Stimulated activated naive CD8-positive, alpha-beta T cell treated with anti-CD3 and anti-CD28 coated beads, Interleukin-15, amount 100 ng/mL, for 72 hours (primary cell): ENCODE measurements at regions not wholly inside any gene's neighbourhood (a gene's known extent, or its start where the extent isn't known, plus 50 kb on each side); places are given as distances from the start of the nearest gene placed in this dataset.
A peak's percentile ranks its signal among the peaks of the same experiment; 100 is the strongest.

Source experiments
- ATAC-seq: fragments of 150-1000 bp; cut with Tn5 transposase; 2 replicates; pipeline ENCODE4 v1.10.0; 2021; ENCODE audit warnings: mild to moderate bottlenecking, moderate library complexity
- DNase-seq, 2 donors: peaks; one replicate each; pipeline ENCODE4 v3.0.0; 2021 to 2022
- H3K27ac Mint-ChIP-seq, 2 donors: one replicate each; pipeline ENCODE4 v1.8.0; 2022; ENCODE audit warnings: mild to moderate bottlenecking in 2 of 2, mixed read lengths in 2 of 2, moderate library complexity in 2 of 2
- H3K27me3 Mint-ChIP-seq: one replicate; pipeline ENCODE4 v1.8.0; 2022; ENCODE audit warnings: mixed read lengths
- H3K4me1 Mint-ChIP-seq: one replicate; pipeline ENCODE4 v1.8.0; 2022; ENCODE audit warnings: mild to moderate bottlenecking, mixed read lengths
- H3K4me3 Mint-ChIP-seq, 2 donors: one replicate each; pipeline ENCODE4 v1.8.0; 2022; ENCODE audit warnings: mild to moderate bottlenecking in 2 of 2, mixed read lengths in 2 of 2, moderate library complexity in 1 of 2
- H3K9me3 Mint-ChIP-seq, 2 donors: one replicate each; pipeline ENCODE4 v1.8.0; 2022; ENCODE audit warnings: mixed read lengths in 2 of 2

DNA sequence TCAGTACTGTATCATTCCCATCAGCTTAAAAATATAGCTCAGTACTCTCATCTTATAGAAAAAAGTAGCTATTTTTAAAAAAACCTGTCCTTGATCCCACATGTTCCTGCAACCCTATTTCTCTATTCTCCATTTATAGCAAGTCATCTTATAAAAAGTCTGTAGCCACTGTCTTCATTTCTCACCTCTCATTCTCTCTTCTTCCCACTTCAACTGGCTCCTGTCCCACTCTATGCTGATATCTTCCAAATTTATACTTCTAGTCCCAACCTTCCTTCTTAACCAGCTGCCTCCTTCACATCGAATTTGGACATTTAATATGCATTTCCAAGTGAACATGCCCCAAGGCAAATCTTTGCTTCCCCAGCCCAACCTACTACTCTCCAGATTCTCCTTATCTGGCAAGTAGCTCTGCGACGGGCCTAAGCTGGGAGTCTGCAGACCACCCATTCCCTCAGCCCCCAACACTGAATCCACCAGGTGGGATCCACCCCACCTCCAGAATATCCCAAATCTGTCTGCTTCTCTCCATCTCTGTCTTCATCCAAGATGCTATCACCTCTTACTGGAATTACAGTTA lies 52.0 kb upstream of the TANC2 start:
- H3K27ac Mint-ChIP-seq, result no peak overlapping the region
- no peak overlapping the region for H3K4me3 Mint-ChIP-seq
- H3K9me3 Mint-ChIP-seq, result no peaks in the 10 kb centered on the region
- DNase-seq (no peak), ATAC-seq (no peak)
- H3K4me1 Mint-ChIP-seq, result no peaks in the 10 kb centered on the region
- H3K27me3 Mint-ChIP-seq, result no peaks in the 10 kb centered on the region

DNA sequence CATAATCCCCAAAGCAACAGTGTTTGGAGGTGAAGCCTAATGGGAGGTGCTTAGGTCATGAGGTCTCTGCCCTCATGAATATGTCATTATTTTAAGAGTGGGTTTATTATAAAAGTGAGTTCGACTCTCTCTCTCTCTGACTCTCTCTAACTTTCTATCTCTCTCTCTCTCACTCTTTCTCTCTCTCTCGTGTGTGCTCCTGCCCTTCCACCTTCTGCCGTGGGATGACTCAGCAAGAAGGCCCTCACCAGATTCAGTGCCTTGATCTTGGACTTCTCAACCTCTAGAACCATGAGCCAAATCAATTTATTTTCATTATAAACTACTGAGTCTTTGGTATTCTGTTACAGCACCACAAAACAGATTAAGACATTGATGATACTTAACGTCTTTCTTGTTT lies 53.7 kb upstream of the TANC2 start:
- ATAC-seq, result no peak
- no peak overlapping the region for H3K4me3 Mint-ChIP-seq

DNA sequence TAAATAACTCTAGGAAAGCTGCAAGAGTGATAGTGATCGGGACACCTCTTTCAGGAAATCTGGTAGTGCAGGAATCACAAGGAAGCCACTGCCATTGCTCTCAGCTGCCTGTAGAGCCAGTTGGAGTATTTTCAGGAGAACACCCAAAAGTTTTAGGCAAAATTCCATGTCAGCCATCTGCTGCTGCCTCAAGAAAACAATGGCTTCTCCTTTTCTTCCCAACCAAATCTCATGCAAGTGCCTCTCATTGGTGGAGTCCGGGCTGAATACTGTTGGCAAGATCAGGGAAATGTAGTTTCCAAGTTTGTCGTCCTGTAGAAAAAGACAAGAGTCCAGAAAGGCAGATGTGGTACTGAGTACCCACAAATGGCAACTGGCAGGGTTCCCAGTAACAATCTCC lies 54.9 kb upstream of the TANC2 start:
- Mint-ChIP-seq H3K4me1 (no peaks in the 10 kb centered on the region), H3K9me3 (no peaks in the 10 kb centered on the region), H3K4me3 (no peak overlapping the region), H3K27ac (no peak overlapping the region), H3K27me3 (peaks cover 8% of the 10 kb centered on the region)
- no peak for DNase-seq
- no peak for ATAC-seq

More for the DNA sequence above, 53.7 kb upstream of the TANC2 start:
- no peak overlapping the region for H3K27ac Mint-ChIP-seq
- H3K9me3 Mint-ChIP-seq, result no peaks in the 10 kb centered on the region
- no peak for DNase-seq
- H3K27me3 Mint-ChIP-seq, result peaks cover 2% of the 10 kb centered on the region
- H3K4me1 Mint-ChIP-seq, result no peaks in the 10 kb centered on the region

DNA sequence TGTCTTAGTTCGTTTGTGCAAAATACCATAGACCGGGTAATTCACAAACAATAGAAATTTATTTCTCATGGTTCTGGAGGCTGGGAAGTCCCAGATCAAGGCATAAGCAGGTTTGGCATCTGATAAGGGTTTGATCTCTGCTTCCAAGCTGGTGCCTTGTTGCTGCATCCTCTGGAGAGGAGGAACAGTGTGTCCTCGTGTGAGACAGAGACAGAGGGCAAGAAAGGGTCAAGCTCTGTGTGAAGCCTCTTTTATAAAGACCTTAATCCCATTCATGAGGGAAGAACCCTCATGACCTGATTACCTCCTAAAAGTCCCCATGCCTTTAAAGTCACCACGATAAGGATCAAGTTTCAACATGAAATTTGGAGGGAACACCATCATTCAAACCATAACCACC lies 55.8 kb upstream of the TANC2 start:
- no peak for ATAC-seq
- Mint-ChIP-seq H3K9me3 (no peaks in the 10 kb centered on the region), H3K27ac (no peak overlapping the region), H3K27me3 (peaks cover 8% of the 10 kb centered on the region), H3K4me3 (no peak overlapping the region), H3K4me1 (no peaks in the 10 kb centered on the region)
- DNase-seq, result no peak

DNA sequence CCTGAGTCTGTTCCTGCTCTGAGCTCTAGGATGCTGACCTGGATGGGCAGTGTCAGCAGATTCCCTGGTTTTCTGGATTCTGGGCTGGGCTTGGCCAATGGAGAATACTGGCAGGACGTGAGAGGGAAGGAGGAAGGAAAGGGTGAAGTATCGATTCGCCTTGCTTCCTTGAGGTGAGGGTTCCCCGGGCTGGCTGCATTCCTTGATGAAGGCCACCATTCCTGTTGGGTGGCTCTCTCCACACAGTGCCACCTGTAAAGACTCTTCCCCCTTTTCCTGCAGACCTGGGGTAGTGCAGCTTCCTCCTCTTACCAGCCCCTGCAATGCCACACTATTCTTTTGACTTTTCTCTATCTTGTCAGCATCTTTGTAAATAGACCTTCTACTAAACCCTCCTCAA lies 58.1 kb upstream of the TANC2 start:
- DNase-seq, result no peak
- no peak for ATAC-seq
- Mint-ChIP-seq H3K4me3 (no peak overlapping the region), H3K9me3 (no peaks in the 10 kb centered on the region), H3K27me3 (peaks cover 8% of the 10 kb centered on the region), H3K4me1 (no peaks in the 10 kb centered on the region), H3K27ac (peak overlapping the region in 1 of 2 donors; percentile 75)

DNA sequence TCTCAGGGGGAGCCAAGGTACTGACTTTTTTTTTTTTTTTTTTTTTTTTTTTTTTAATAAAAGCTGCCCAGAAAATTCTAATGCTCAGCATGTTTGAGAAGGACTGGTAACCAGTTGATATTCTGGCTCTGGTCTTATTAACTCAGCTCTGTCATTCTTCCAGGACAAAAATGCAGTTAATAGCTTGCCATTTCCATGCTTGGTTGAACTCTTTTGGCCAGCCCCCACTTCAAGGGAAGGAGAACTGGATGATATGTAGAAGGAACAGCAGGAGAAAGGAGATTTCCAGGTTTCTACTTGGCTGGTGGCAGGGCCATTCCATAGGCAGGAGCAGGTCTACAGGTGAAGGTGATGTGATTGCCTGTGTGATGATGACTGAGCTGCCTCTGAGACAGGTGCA lies 59.2 kb upstream of the TANC2 start:
- Mint-ChIP-seq H3K27me3 (peaks cover 8% of the 10 kb centered on the region), H3K4me3 (no peak overlapping the region), H3K4me1 (no peaks in the 10 kb centered on the region), H3K27ac (no peak overlapping the region), H3K9me3 (no peaks in the 10 kb centered on the region)
- DNase-seq, result no peak
- no peak for ATAC-seq

DNA sequence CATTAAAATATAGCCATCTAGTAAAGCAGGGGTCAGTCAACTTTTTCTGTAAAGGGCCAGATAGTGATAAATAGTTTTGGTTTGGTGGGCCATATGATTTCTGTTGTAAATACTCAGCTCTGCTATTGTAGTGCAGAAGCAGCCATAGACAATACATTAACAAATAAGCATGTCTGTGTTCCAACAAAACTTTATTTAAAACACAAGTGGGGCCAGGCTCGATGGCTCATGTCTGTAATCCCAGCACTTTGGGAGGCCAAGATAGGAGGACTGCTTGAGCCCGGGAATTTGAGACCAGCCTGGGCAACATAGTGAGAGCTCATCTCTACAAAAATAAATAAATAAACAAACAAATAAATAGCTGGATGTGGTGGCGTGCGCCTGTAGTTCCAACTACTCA lies 60.8 kb upstream of the TANC2 start:
- H3K27ac Mint-ChIP-seq, result no peak overlapping the region
- H3K9me3 Mint-ChIP-seq, result no peaks in the 10 kb centered on the region
- no peaks in the 10 kb centered on the region for H3K4me1 Mint-ChIP-seq
- DNase-seq, result no peak
- peaks cover 8% of the 10 kb centered on the region for H3K27me3 Mint-ChIP-seq
- H3K4me3 Mint-ChIP-seq, result no peak overlapping the region
- ATAC-seq, result no peak

DNA sequence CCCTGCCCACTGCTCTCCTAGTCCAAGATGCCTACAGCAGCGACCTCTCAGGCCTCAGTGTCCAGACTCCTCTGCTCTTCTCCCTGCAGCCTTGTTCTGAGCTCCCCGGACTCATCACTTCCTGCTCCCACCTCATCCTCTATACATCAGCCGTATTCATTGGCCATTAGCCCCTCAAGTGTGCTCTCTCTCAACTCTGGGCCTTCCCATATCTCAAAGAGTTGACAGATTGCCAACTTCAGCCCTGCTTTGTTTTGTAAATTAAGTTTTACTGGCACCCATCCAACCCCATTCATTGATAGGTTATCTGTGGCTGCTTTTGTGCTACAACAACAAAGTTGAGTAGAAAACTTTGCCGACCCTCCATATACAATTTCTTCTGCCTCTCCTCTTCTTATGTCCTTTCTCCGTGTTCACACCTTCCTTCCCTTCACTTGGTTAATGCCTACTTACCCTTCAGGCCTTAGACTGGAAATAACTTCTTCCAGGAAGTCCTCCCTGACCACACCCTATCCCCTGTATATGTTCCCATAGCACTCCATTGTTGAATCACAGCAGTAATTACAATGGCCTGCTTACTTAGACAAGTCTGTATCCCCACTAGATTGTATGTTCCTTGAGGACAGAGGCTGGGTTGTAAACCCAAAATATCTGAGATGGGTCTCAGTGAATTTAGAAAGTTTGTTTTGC lies 63.4 kb upstream of the TANC2 start:
- no peak for ATAC-seq
- Mint-ChIP-seq H3K27ac (no peak overlapping the region), H3K4me3 (no peak overlapping the region), H3K4me1 (no peaks in the 10 kb centered on the region), H3K27me3 (peaks cover 8% of the 10 kb centered on the region), H3K9me3 (no peaks in the 10 kb centered on the region)
- no peak for DNase-seq

DNA sequence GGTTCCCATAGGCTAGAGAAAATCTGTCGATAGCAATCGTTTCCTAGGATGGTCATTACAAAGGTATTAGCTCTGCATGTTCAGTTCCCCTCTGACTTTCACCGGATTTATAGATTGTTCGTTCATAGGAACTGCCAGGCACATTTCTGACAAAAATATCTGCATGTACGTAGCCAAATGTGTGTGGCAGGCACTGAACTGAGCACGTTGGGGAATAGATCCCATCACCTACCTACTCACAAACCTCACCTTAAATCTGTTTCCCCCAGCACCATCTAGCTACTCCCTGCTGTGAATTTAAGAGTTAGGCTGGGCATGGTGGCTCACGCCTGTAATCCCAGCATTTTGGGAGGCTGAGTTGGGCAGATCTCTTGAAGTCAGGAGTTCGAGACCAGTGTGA lies 64.5 kb upstream of the TANC2 start:
- Mint-ChIP-seq H3K27ac (no peak overlapping the region), H3K4me3 (no peak overlapping the region), H3K9me3 (no peaks in the 10 kb centered on the region), H3K4me1 (no peaks in the 10 kb centered on the region), H3K27me3 (no peaks in the 10 kb centered on the region)
- ATAC-seq (no peak), DNase-seq (no peak)

DNA sequence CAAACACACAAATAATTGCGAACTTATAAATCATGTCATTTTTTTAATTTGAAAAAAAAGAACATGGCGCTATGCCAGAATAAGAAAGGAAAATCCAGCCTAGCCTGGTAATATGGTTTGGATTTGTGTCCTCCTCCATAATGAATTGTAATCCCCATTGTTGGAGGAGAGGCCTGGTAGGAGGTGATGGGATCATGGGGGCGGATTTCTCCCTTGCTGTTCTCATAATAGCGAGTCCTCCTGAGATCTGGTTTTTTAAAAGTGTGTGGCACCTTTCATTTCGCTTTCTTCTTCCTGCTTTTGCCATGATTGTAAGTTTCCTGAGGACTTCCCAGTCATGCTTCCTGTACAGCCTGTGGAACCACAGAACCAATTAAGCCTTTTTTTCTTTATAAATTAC lies 65.9 kb upstream of the TANC2 start:
- no peaks in the 10 kb centered on the region for H3K27me3 Mint-ChIP-seq
- H3K9me3 Mint-ChIP-seq, result no peaks in the 10 kb centered on the region
- DNase-seq, result no peak
- H3K4me3 Mint-ChIP-seq, result no peak overlapping the region
- no peak overlapping the region for H3K27ac Mint-ChIP-seq
- no peak for ATAC-seq
- H3K4me1 Mint-ChIP-seq, result no peaks in the 10 kb centered on the region

DNA sequence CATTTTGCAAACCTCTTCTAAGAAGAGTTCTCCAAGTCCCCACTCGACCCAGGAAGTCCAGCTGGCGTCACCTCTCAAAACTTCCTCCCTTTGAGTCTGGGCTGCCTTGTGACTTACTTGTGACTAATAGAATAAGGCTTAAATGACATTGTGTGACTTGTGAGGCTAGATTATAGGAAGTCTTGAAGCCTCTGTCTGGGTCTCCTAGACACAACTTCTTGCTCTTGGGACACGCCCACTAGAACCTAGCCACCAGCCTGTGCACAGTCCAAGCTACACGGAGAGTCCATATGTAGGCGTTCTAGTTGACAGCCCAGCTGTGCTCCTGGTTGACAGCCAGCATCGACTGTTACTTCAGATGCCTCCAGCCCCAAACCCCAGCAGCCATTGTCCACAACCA lies 66.7 kb upstream of the TANC2 start:
- H3K9me3 Mint-ChIP-seq, result no peaks in the 10 kb centered on the region
- no peak overlapping the region for H3K4me3 Mint-ChIP-seq
- H3K27ac Mint-ChIP-seq, result no peak overlapping the region
- no peak for ATAC-seq
- DNase-seq, result no peak
- no peaks in the 10 kb centered on the region for H3K4me1 Mint-ChIP-seq
- H3K27me3 Mint-ChIP-seq, result no peaks in the 10 kb centered on the region

DNA sequence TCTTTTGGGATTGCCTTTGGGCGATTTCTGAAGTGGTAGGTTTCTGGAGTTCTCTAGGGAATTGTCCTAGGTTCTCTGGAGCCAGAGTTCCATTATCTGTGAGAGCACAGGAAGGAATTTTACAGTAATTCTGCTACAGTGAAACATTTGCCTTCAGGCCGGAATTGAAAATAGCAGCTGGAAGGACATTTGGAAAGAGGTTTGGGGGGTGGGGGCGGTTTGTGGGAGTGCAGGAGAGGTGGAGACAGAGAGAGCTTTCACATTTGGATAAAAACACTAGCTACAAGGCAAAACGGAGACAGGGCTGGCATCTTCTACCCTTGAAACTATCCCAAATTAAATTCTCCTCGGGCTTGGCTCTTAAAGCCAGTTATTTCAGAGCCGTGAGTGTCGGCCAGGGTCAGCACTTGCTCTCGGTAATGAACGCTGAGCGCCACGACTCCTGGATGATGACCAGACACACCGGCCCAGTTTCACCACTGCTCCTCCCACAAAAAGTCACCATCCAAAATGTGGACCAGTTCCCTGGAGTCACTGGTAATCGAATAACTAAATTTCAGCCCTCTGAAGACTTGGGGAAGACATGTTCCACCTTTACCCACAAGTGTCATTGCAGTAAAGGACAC lies 67.7 kb upstream of the TANC2 start:
- DNase-seq, result no peak
- no peak for ATAC-seq
- H3K27ac Mint-ChIP-seq, result no peak overlapping the region
- no peaks in the 10 kb centered on the region for H3K27me3 Mint-ChIP-seq
- peaks cover 5% of the 10 kb centered on the region for H3K4me1 Mint-ChIP-seq
- no peaks in the 10 kb centered on the region for H3K9me3 Mint-ChIP-seq
- no peak overlapping the region for H3K4me3 Mint-ChIP-seq

DNA sequence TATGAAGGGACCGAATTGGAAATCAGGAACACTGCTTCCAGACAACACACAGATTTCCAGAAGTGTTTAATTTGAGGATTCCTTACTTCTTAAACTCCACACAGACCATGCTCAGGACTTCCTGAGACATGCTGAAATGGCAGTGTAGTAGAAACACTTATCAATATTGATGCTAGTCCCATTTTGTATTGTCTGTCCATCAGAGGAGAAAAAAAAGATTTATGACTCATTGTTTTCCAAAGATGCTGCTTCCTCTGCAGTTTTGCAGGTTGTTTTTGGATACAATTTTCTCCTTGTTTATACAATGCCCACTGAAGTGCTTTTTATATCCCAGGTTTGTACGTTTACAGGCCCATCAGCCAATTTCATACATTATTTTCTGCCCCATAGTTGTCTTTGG lies 68.3 kb upstream of the TANC2 start:
- Mint-ChIP-seq H3K27ac (no peak overlapping the region), H3K4me1 (peaks cover 12% of the 10 kb centered on the region), H3K9me3 (no peaks in the 10 kb centered on the region), H3K4me3 (no peak overlapping the region), H3K27me3 (no peaks in the 10 kb centered on the region)
- DNase-seq (no peak), ATAC-seq (no peak)

DNA sequence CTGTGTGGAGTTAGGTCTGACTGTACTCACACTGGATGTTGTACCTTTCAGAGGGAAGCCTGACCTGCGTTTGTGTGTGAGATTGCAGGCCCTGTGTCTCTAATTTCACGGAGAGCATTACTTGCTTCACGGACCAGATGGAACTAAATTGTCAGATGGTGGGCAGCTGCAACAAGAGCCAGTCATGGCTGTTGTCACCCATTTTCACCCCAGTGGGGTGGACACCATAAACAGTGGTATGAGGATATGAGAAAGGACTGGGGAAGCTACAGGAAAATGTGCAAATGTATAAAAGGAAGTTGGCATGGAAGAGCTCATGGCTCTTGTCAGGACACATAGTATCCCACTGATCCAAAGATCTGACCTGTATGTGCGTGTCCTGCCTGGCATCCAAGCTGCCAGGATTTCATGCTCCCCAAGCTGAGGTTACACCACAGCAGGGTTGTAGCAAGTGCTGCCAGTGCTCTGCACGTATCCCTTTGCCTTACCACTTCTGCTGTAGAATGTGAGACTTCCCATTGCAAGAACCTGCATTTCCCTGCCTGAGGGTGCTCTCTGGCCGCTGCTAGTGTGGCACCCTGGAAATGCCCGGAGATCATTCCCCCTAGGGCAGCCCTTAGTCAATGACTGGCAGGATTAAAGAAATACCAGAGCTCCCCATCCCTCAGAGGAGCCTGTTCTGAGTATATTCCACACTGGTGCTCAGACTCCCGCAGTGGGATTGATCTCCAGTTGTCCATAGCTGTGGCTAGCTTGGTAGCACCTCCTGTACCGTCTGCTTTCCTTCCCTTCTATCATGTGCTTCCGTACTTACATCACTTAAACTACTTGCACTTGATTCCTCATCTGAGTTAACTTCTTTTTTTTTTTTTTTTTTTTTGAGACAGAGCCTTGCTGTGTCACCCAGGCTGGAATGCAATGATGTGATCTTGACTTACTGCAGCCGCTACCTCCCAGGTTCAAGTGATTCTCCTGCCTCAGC lies 70.4 kb upstream of the TANC2 start:
- Mint-ChIP-seq H3K9me3 (no peaks in the 10 kb centered on the region), H3K27me3 (no peaks in the 10 kb centered on the region), H3K27ac (no peak overlapping the region), H3K4me1 (peaks cover 15% of the 10 kb centered on the region), H3K4me3 (no peak overlapping the region)
- DNase-seq (no peak), ATAC-seq (no peak)

DNA sequence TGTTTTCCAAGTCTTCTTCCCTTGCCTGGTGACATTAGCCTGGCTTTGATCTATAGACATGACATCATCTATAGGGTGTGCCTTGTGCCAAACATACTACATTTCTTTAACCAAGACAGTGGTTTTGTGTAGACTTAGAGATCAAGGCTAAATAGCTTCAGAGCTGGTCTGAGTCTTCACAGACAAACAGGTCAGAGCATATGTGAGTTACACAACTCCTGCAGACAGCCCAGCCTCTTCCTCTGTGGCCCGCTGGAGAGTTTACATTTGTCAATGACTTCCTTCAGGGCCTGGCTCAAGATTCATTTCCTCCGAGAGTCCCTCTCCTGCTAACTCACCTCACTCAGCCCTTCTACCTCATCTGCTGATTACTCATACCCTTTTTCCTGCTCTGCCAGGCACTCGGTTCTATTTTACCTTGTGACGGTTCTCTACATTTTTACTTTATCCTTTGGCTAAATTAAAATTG lies 73.1 kb upstream of the TANC2 start:
- peak in 1 of 2 donors; percentile 25 for DNase-seq
- peaks cover 2% of the 10 kb centered on the region for H3K27me3 Mint-ChIP-seq
- peak; percentile 94 for ATAC-seq
- H3K4me3 Mint-ChIP-seq, result peak overlapping the region in 1 of 2 donors; percentile 11
- H3K27ac Mint-ChIP-seq, result no peak overlapping the region
- peaks cover 15% of the 10 kb centered on the region for H3K4me1 Mint-ChIP-seq
- peaks cover 0 to 5% of the 10 kb centered on the region in 2 donors for H3K9me3 Mint-ChIP-seq
